SIG-M5 treated with dmso at 0.1 percent for 504 hours (cell line): ENCODE measurements at regions not wholly inside any gene's neighbourhood (a gene's known extent, or its start where the extent isn't known, plus 50 kb on each side); places are given as distances from the start of the nearest gene placed in this dataset.

ENCODE experiments used
- DNase-seq: peaks from one replicate; lab custom pipeline; 2025; ENCODE audit not compliant: unreplicated experiment; lab: John Stamatoyannopoulos, UW

DNA sequence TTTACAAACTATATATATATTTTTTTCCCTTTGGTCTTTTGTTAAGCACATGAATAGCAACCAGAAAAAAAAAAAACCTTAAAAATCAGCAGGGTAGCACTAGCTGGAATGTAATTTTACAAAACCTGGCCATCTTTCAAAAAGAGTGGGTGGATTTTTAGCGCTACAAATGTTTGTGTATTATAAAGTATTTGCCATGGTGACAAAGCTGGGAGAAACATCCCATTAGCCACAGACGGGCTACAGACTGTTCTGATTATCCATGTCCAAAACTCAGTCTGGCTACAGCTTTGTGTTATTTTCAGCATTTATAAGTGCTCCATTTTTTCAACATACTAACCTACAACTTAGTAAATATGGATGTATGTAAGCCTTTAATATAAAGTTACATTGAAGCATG is 249.5 kb upstream of the TANK start:
- no peak for DNase-seq

DNA sequence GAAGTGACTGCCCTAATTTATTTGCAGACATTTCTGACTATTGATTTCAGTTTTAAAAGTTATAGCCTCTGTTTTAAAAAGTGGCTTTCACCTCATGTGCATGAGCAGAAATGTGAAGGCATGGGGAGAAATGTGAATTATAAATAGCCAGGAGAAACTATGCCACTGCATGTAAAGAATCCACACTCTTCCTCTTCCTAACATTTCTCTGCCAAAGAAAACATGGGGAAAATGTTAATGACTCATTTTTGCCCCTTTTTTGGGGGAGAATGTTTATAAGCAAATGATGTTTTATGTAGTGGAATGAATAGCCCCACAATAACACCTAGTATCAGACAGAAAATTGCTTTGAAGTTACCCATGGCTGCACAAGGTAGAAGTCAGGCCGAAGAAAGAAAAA is 249.0 kb upstream of the TANK start:
- no peak for DNase-seq

DNA sequence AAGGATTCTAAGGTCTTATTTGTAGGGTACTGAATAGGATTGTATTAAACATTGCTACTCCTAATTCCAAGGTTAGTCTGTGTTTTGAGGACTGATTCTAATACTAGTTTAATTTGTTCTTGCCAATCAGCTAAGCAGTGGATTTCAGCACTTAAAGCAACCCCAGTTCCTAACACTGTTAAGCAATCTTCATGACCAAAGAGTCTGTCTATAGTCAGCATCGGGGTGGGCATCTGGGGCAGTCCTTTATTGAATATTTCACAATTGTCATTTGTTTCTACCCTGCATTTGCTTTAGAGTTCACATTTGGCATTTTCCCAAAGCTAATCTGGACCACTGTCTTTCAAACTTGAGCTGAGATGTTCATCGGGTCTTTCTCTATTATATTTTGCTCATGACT is 248.0 kb upstream of the TANK start:
- DNase-seq = peak; percentile 10

DNA sequence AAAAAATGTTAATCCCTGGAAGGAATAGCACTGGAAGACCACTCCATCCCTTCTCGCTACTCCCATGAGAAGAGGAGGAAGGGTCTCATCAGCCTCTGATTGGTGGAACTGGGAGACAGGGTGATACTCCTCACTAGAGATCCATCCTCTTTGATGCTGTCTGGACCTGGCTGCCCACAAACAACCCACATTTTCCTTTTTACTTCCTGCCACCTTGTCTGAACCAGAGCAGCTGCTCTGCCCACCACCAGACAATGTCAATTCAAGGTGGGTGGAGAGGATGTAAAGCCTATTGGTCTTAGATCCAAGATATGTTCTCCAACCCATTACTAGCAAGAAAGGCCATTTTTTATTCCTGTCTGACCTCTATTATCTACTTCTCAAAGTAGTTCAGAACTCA is 246.9 kb upstream of the TANK start:
- DNase-seq = no peak

DNA sequence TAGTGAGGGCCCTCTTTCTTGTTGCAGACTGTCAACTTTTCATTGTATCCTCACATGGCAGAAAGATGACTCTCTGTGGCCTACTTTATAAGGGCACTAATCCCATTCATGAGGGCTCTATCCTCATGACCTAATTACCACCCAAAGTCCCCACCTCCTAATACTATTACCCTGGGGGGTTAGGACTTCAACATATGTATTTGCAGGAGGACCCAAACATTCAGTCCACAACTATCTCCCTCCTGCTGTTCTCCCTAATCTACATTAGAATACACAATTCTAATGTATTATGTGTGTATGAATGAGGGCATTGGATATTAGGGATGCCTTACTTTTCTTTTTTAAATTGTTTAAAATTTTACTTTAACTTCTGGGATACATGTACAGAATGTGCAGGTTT is 246.0 kb upstream of the TANK start:
- DNase-seq = no peak

DNA sequence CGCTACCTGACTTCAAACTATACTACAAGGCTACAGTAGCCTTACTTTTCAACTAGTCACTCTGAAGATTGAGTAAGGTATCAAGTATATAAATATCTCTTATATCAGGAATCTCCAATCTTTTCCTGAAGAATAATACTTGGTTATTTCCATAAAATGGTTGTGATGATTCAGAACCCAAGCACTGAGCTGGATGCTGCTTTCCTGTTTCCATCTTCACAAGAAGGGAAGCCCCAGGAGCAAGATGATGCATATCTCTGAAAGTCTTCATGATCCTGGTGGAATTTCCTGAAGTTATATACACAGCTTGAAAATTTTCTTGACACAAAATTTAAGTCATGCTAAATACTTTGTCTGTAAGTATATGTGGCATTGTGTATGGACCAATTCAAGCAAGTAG is 243.9 kb upstream of the TANK start:
- no peak for DNase-seq

DNA sequence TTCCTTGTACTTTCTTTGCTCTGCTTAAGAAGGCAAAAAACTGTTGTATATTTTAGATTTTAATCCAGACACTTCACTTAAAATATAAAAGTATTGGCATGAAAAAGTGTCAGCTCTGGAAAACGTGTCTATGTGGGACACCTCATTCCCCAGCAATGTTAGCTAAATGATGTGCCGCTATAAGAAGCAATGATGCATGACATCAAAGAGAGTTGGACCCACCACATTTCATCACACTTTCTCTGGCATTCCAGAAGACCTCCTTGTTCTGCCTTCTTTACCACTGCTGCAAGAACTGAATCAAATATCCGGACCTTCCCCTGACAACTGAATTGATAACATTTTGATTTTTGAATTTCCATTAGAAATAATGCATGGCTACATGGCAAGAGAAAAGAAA is 242.4 kb upstream of the TANK start:
- DNase-seq = no peak

DNA sequence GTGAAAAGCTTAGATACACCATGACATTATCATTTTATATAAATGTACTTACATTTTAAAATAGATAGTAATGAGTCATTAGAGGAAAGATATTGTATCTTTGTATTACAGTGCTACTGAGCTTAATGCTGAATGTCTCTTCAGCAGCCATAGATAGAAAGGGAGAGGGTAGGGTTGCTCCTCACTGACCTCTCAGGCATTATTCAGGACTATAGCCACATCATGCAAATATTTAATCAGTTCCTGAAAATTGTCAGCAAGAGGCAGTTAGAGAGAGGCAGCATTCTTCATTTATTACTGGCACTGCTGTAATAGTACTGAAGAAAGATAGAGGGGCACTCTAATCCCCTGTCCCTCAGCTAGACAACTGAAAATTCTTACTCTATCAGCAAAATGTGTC is 242.0 kb upstream of the TANK start:
- no peak for DNase-seq

DNA sequence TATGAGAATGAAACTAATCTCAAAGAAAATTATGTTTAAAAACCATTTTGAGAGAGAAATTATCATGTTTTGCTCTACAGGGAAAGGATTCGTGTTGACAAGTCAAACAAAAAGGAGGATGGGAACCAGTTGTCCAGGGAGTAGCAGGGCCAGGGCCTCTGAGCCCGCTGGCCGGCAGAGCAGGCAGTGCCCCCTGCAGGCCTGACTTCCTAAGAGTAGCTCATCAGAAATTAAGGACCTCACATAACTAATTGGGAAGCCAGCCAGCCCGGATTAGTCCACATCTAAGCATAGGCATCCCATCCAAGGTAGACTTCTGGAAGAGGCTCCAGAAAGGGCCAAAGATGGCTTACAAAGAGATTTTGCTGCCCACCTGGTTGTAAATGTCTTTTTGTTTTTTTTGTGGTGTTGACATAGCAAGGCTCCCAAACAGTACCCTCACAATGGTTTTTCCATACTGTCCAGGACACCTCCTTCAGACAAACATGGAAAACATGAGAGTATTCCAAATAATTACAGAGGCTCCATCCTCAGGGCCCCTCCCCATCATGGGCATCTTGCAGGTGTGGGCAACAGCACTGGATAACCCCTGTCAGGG is 241.2 kb upstream of the TANK start:
- peak; percentile 33 for DNase-seq

DNA sequence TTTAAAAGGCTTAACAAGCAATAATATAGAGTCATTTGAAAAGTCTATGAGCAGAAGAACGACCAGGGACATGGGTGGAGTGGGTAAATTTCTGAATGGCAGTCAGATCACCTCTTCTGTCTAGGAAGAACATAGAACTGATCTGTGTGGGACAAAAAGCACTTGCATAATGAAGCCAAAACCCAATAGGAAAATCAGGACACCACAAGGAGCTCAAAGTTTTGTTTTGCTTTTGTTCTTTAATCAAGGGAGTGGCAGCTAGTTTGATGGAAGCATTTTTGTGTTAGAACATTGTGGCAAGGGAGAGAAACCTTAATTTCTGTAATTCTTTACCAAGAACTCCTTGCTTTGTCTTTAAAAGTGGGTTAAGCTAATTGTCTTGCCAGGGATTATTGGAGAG is 240.2 kb upstream of the TANK start:
- DNase-seq = no peak

DNA sequence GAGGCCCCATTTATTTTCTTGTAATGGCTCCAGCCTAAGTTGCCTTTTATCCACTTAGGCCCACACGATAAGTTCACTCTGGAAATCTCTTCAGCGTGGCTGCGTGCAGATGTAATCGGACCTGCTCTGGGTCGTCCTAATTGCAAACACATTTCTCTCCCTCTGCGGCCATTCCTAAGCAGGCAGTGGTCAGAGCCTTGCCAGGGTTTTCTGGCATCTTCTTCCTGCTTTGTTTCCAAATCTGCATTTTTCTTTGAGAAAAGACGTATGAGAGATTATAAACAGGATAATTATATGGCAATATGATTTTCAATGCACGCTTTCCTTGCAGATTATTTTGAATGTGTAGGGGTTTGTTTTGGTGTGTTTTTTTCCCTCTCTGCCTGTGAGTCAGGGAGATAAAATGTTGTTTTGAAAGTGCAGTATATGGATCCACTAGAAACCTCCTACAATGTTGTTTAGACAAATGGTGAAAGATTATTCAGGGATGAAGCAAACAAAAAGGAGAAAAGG is 239.4 kb upstream of the TANK start:
- DNase-seq = no peak

DNA sequence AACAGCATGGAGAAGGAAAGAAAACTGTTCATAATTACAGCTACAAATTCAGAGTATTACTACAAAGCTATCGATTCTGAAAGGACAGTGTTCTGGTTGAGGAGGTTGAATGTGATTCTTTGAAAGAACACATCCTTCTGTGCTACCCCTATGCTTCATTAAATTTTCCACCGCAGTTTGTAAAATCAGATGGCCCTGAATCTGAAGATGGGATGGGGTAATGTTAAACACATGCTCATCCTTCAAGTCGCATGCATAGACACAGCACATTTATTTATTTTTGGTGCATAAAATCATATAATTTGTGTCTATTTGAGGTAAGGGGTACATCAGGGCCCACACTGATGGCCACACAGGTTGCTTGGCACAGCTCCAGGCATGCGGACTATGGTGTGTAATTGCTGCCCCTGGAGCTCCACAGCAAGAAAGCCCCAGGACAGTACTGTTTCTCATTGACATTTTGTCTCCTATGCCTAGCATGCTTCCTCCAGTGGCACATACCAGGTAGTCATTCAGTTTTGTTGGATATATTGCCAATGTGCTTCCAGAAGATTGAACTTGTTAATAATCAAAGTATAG is 238.8 kb upstream of the TANK start:
- no peak for DNase-seq

DNA sequence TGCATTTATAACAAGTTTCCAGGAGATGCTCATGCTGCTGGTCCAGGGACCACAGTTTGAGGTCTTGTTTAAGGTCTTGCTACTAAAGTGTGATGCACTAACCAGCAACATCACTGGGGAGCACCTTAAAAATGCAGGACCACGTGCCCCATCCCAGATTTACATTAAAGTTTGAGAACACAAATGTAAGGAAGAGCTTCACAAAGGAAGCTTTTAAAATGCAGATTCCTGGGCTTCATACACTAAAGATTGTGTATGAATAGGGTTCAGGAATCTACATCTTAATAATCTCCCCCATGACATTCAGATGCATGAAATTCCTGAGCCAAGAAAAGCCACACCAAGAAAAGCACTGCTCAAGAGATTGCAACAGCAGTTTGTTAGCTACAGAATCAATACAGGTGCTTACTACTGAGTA is 235.3 kb upstream of the TANK start:
- no peak for DNase-seq

DNA sequence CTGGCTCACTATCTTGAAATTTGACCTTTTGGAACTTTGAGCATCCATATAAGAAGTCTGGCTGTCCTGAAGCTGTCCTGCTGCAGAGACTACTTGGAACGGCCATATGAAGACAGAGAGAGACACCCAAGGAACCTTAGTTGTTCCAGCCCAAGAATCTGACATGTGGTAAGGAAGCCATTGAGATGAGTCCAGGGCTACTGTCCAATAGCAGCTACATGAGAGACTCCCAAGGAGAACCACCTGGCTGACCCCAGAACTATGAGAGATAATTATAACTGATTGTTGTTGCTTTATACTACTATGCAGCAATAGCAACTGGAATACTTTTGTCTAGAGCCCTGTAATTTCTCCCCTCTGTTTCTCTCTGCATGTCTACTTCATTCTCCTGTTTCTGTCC is 234.3 kb upstream of the TANK start:
- no peak for DNase-seq

DNA sequence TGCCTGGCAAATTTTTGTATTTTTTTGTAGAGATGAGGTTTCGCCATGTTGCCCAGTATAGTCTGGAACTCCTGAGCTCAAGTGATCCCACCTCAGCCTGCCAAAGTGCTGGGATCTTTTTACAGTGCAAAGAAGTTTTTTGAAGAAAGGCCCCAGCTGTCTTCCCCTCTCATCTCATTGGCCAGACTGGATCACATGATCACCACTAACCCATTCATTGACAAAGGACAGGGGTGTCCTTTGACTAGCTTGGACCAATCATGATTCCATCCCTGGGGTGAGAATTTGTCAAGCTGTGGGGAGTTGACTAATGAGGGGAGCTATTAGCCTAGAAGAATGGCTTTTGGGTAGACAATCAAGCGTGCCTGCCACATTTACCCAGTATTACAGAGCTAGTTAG is 232.9 kb upstream of the TANK start:
- DNase-seq = no peak

DNA sequence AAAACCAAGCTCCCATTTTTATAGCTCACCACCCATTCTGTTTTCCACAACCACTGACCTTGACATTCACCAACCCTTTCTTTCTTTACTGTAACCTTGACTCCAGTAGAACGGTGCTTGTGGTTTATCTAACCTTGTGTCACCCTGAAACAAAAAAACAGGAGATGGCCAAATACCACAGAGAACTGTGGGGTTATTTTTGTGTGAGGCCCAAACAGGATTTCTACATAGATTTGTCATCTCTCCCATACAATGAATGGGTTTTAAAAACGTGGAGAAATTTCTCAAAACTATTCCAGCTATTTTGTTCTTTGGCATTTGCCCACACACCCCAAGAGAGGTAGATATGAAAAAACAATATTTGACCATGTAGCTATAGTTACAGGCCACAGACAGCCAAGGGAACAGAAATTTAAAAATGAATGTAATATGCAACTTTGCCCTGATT is 231.3 kb upstream of the TANK start:
- DNase-seq = no peak

DNA sequence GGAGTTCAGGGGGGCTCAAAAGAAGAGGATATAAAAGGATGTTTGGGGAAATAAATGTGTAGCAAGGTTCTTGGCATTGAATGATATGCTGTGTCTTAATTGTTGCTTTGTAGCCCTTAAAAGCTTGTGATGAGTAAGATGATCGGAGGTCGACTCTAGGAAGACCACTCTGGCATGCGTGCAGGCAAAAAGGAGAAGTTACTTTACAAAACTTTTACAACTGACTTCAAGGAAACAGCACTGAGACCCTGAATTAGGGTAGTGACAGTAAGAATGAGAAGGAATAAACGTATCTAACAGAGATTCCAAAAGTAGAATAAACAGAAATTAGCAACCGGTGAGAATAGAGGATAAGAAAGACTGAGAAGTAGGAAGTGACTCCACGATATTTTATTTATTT is 228.7 kb upstream of the TANK start:
- DNase-seq = peak; percentile 28

DNA sequence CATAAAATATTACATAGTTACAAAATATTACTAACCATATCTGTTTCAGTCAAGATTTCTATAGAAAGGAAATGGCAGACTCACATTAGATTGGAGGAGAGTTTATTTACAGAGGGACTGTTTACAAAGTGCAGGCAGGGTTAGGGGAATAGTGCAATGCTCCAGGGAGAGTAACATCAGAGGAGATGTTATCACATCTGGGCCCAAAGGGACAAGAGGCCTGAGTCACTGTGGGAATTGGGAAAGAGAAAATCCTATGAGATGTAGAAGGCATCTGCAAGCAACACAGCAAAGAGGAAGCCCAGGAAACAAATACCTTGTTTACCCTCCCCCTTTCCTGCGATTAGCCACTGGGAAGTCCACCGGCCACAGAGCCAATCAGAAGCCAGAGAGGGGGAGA is 227.3 kb upstream of the TANK start:
- peak; percentile 17 for DNase-seq

DNA sequence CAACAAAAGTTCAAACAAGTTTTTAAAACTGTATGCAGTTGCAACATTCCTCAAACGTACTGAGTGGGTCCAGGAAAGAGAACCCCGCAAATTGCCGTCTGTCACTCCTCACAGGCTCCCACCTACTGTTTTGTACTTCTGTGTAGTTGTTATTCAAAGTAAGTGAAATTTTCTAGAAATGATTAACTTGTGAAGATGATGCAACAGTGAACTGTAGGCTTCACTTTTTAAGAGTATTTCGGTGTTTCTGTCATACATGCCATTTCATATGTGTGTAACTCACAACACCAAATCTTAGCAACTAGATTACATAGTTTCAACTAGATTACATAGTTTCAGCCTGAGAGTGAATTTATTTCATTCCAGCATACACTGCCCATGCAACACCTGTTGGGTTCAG is 226.0 kb upstream of the TANK start:
- no peak for DNase-seq

DNA sequence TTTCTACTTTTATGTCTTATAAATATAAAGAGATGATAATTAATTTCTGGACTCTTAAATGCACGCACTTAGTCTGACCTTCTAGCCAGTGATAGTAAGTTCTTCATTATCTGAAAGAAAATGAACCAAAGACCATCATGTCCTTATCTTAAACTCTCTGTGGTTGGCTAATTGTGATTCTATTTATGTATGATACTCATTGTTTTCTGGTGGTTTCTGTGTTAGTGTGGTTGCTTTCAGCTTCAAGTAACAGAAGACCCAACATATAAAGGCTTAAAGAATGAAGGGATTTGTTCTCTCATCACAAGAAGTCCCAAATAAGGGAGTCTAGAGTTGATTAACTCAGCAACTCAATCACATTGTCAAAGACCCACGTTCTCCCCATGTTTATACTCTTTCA is 225.2 kb upstream of the TANK start:
- DNase-seq = no peak

DNA sequence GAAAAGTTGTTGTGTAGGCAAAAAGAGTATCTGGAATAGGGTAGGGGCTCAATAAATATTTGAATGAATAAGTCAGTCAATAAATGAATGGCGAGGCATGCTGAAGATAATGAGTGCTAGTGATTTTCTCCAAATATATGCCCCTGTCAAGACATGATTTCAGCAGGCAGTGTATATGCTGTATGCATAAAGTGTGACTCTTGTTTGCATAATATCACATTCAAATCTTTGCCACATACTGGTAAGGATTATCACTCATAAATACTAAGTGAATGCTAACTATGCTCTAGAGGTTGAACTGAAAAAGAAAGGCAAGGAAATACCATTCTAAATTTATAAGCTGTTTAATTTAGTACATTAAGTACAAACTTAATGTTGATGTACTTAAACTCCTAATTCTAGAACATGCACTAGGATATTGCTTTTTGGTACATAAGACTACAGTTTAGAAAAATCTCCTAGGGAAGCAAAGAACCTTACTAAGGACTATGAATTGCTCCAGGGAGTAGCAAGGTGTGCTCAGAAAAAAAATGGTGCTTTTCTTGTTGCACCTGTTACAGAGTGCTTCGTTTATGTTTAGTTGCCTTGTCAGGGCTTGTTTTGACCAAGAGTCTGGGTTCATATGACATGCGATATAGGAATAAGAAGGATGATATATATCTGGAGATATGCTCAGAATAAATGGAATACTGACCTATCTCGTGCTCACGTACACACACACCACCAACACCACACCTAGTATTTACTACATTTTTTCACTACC is 224.0 kb upstream of the TANK start:
- DNase-seq = no peak

DNA sequence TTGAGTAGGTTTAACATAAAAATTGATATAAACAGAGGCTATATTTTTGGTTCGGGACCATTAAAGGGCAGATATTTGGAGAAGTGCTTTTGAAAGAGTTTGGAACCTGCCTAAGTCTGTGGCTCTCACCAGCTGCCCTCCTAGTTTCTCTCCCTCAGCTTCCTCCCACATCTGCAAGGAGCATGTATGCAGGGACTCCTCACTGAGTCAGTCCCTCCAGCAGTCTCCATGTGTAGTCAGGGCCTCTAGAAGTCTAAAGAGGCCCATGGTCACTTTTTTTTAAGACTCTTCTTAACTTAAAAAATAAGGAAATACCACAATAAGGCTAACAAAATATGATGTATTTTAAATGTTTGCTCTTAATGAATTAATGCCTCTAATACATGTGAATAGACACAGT is 220.0 kb upstream of the TANK start:
- no peak for DNase-seq
